NT2/D1 (cell line): ENCODE measurements at regions not wholly inside any gene's neighbourhood (a gene's known extent, or its start where the extent isn't known, plus 50 kb on each side); places are given as distances from the start of the nearest gene placed in this dataset.
"Not testable (repeated sequence)": the region's sequence is repeated elsewhere in the genome, so short reads cannot be mapped to it uniquely, and the experiment has no call there.

Source experiments
- DNase-seq: peaks from one replicate; pipeline ENCODE4 v3.0.0-alpha.2; 2011; ENCODE audit warnings: low read depth, low spot score
- H3K27me3 ChIP-seq: 2 replicates; pipeline ENCODE4 v1.6.0; 2011; ENCODE audit warnings: mild to moderate bottlenecking; ENCODE audit not compliant: insufficient read length, insufficient read depth
- H3K36me3 ChIP-seq: 2 replicates; pipeline ENCODE4 v1.6.1; 2011; ENCODE audit warnings: mild to moderate bottlenecking, low read length, mixed read lengths; ENCODE audit not compliant: insufficient read depth, insufficient read length
- H3K4me1 ChIP-seq: 2 replicates; pipeline ENCODE4 v1.5.1; 2011; ENCODE audit not compliant: insufficient read depth, insufficient read length
- H3K4me3 ChIP-seq: 2 replicates; pipeline ENCODE4 v1.5.1; 2011; ENCODE audit warnings: low read depth; ENCODE audit not compliant: insufficient read length
- H3K9ac ChIP-seq: 2 replicates; pipeline ENCODE4 v1.6.0; 2011; ENCODE audit warnings: low read depth; ENCODE audit not compliant: insufficient read length
- H3K9me3 ChIP-seq: 2 replicates; pipeline ENCODE4 v1.5.1; 2011; ENCODE audit warnings: mild to moderate bottlenecking, low read length; ENCODE audit not compliant: insufficient read depth
- SUZ12 ChIP-seq: IDR thresholded peaks from 2 replicates; pipeline ENCODE4 v1.6.1; 2011; ENCODE audit not compliant: insufficient read length, insufficient read depth; ENCODE audit errors: extremely low read depth
- YY1 ChIP-seq: IDR thresholded peaks from 2 replicates; pipeline ENCODE4 v1.6.1; 2011; ENCODE audit not compliant: insufficient read length, insufficient read depth
- ZNF274 ChIP-seq: IDR thresholded peaks from 2 replicates; pipeline ENCODE4 v1.6.1; 2011; ENCODE audit warnings: mild to moderate bottlenecking, low read depth, low read length

- Histone ChIP-seq H3K4me1 (no peaks in the 10 kb centered on the region), H3K36me3 (no peaks in the 10 kb centered on the region), H3K9ac (no peak overlapping the region), H3K9me3 (peaks cover 11% of the 10 kb centered on the region), H3K4me3 (no peak overlapping the region), H3K27me3 (no peaks in the 10 kb centered on the region)
- no peak for DNase-seq
- no peak for TF ChIP-seq YY1
- TF ChIP-seq ZNF274, result no peak
- no peak for TF ChIP-seq SUZ12
Measured at GRCh38 chr7:50251765-50252164, 52.8 kb upstream of the IKZF1 start.

DNA sequence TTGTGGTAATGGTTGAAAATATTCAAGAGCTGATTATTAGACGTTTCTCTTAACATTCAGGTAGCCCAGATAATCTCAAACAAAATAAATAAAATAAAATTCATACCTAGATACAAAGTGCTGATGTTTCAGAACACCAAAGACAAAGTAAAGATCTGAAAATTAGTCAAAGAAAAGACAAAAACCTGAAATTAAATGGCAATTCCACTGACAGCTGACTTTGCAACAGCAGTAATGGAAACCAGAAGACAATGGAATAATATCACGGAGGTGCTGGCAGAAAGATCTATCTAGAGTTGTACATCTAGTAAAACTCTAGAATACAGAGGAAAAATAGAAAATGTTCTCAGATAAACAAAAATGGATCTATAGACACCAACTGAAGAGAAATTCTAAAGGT lies 58.0 kb upstream of the IKZF1 start:
- no peak for DNase-seq

DNA sequence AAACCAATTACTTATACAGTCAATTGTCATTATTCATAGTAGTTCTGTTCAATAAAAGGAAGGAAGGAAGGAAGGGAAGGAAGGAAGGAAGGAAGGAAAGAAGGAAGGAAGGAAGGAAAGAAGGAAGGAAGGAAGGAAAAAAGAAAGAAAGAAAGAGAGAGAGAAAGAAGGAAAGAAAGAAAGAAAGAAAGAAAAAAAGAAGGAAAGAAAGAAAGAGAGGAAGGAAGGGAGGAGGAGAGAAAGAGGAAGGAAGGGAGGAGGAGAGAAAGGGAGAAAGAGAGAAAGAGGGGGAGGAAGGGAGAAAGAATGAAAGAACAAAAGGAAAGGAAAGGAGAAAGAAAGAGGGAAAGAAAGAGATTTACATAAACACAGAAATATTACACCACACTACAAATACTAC lies 62.4 kb upstream of the IKZF1 start:
- not testable (repeated sequence) for H3K9ac ChIP-seq, H3K27me3 ChIP-seq, H3K4me3 ChIP-seq, H3K4me1 ChIP-seq, DNase-seq, H3K36me3 ChIP-seq
- peaks cover 22% of the 10 kb centered on the region for H3K9me3 ChIP-seq

More for the DNA sequence above, 58.0 kb upstream of the IKZF1 start:
- no peaks in the 10 kb centered on the region for H3K36me3 ChIP-seq
- no peak overlapping the region for H3K9ac ChIP-seq
- no peak overlapping the region for H3K4me3 ChIP-seq
- no peak for TF ChIP-seq YY1
- TF ChIP-seq SUZ12, result no peak
- H3K4me1 ChIP-seq, result no peaks in the 10 kb centered on the region
- no peaks in the 10 kb centered on the region for H3K27me3 ChIP-seq
- peaks cover 30% of the 10 kb centered on the region for H3K9me3 ChIP-seq

GRCh38 chr7:50240699-50241098 lies 63.8 kb upstream of the IKZF1 start:
- H3K9me3 ChIP-seq, H3K9ac ChIP-seq, DNase-seq, H3K27me3 ChIP-seq, H3K4me3 ChIP-seq, H3K4me1 ChIP-seq, H3K36me3 ChIP-seq: not testable (repeated sequence)

DNA sequence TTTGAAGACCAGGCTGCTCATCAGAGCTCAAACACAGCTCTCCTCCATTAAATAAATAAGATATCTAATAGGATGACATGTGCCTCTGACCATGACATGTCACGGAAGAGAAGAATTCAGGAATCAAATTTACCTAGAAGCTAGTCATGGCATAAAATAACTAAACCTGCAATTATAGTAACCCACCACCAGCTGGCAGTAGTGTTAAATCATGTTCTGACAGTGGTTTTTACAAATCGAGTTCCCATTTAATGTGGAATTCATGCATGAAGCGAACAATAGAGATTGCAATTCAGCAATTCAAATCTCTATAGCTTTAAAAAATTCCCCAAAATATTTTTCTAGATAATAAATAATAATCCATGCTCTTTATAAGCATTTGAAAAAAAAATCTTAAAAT lies 74.6 kb upstream of the IKZF1 start:
- Histone ChIP-seq H3K4me1 (no peaks in the 10 kb centered on the region), H3K36me3 (no peaks in the 10 kb centered on the region), H3K9ac (no peak overlapping the region), H3K4me3 (no peak overlapping the region), H3K27me3 (no peaks in the 10 kb centered on the region), H3K9me3 (peaks cover 25% of the 10 kb centered on the region)
- TF ChIP-seq YY1, result no peak
- no peak for TF ChIP-seq SUZ12
- TF ChIP-seq ZNF274, result no peak
- peak; percentile 52 for DNase-seq

DNA sequence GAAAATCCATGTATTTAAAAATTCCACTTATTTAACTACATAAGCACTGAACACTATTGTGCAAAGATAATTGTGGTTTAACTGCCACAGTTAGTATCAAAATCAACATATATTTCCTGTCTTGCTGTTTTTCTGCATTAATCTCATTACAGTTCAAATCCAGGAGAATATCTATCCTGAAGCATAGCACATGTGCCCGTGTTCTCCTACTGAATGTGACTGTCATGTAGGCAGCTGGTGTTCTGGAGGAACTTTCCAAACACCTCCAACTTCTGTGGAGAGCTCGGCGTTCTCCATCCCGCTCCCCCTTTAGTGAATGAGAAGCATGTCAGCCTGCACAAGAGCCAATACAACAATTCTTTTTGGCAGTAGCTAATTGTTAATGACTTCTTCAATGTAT lies 76.4 kb upstream of the IKZF1 start:
- H3K4me3 ChIP-seq, result no peak overlapping the region
- no peak overlapping the region for H3K9ac ChIP-seq
- no peaks in the 10 kb centered on the region for H3K4me1 ChIP-seq
- H3K9me3 ChIP-seq, result peaks cover 25% of the 10 kb centered on the region
- DNase-seq, result no peak
- no peaks in the 10 kb centered on the region for H3K27me3 ChIP-seq
- H3K36me3 ChIP-seq, result no peaks in the 10 kb centered on the region
- no peak for TF ChIP-seq SUZ12
- no peak for TF ChIP-seq ZNF274
- TF ChIP-seq YY1, result no peak

DNA sequence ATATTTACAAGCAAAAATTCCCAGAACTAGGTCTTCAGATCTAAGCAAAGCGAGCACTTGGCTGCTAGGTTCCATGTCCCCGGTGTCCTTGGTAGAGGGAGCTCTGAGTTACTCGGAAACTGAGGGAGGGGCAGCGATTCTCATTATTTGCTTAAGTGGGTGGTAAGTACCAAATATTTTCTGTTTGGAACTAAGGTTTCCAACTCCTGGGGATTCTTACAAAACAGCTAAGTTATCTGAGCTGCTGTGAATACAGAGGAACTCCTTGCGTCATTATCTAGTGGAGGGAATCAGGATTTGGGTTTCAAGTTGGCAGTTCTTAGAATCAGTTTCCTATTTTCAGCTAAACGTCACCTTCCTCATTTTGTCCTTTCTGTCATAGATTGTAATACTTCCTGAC lies 76.8 kb upstream of the IKZF1 start:
- no peaks in the 10 kb centered on the region for H3K27me3 ChIP-seq
- H3K9me3 ChIP-seq, result peaks cover 28% of the 10 kb centered on the region
- no peaks in the 10 kb centered on the region for H3K36me3 ChIP-seq
- H3K4me1 ChIP-seq, result no peaks in the 10 kb centered on the region
- DNase-seq, result no peak
- no peak for TF ChIP-seq YY1
- no peak for TF ChIP-seq ZNF274
- no peak for TF ChIP-seq SUZ12
- H3K4me3 ChIP-seq, result no peak overlapping the region
- no peak overlapping the region for H3K9ac ChIP-seq

GRCh38 chr7:50226669-50227068 lies 77.8 kb upstream of the IKZF1 start:
- no peak for DNase-seq
- Histone ChIP-seq H3K4me3 (no peak overlapping the region), H3K27me3 (no peaks in the 10 kb centered on the region), H3K4me1 (no peaks in the 10 kb centered on the region), H3K36me3 (no peaks in the 10 kb centered on the region), H3K9ac (no peak overlapping the region), H3K9me3 (peaks cover 39% of the 10 kb centered on the region)
- TF ChIP-seq SUZ12 (no peak), ZNF274 (no peak), YY1 (no peak)
